ENCODE measurements at regions not wholly inside any gene's neighbourhood (a gene's known extent, or its start where the extent isn't known, plus 50 kb on each side); places are given as distances from the start of the nearest gene placed in this dataset.

GRCh38 chr12:16854465-16854864, 248.5 kb upstream of the LMO3 start:
- H3K4me3 ChIP-seq (ENCODE audit: low read length): no peak overlapping the region
- H3K9me3 ChIP-seq (ENCODE audit: control insufficient read depth, low read length): no peaks in the 10 kb centered on the region
- DNase-seq: no peak
- no peak overlapping the region for H3K27ac ChIP-seq (ENCODE audit: low read length)
- intact Hi-C loops (cut with DNase I): no loop called here
- H3K4me1 ChIP-seq (ENCODE audit: control insufficient read depth, insufficient read depth, low read length): no peaks in the 10 kb centered on the region
- H3K27me3 ChIP-seq (ENCODE audit: control insufficient read depth, insufficient read depth): no peaks in the 10 kb centered on the region
- 54% methylated on average over 1 of the region's 1 CpG for WGBS
- ATAC-seq: no peak

GRCh38 chr12:16849473-16849872, 243.5 kb upstream of the LMO3 start:
- WGBS: 30% methylated on average over 2 of the region's 2 CpGs
- Histone ChIP-seq H3K27me3 (ENCODE audit: control insufficient read depth, insufficient read depth) (no peaks in the 10 kb centered on the region), H3K4me1 (ENCODE audit: control insufficient read depth, insufficient read depth, low read length) (no peaks in the 10 kb centered on the region), H3K27ac (ENCODE audit: low read length) (no peak overlapping the region), H3K9me3 (ENCODE audit: control insufficient read depth, low read length) (no peaks in the 10 kb centered on the region), H3K4me3 (ENCODE audit: low read length) (no peak overlapping the region)
- ATAC-seq (no peak), DNase-seq (no peak)
- intact Hi-C loops (cut with DNase I): no loop called here

GRCh38 chr12:16844875-16845274, 238.9 kb upstream of the LMO3 start:
- no peaks in the 10 kb centered on the region for H3K4me1 ChIP-seq (ENCODE audit: control insufficient read depth, insufficient read depth, low read length)
- DNase-seq (no peak), ATAC-seq (no peak)
- no peak overlapping the region for H3K4me3 ChIP-seq (ENCODE audit: low read length)
- H3K27me3 ChIP-seq (ENCODE audit: control insufficient read depth, insufficient read depth): no peaks in the 10 kb centered on the region
- no peak overlapping the region for H3K27ac ChIP-seq (ENCODE audit: low read length)
- 84% methylated on average over 7 of the region's 7 CpGs for WGBS
- H3K9me3 ChIP-seq (ENCODE audit: control insufficient read depth, low read length): no peaks in the 10 kb centered on the region
- intact Hi-C loops (cut with DNase I): no loop called here

GRCh38 chr12:16833376-16834015, 227.5 kb upstream of the LMO3 start:
- no peak for ATAC-seq
- WGBS: 47% methylated on average over 2 of the region's 2 CpGs

GRCh38 chr12:16828891-16829290, 222.9 kb upstream of the LMO3 start:
- Histone ChIP-seq H3K27me3 (ENCODE audit: control insufficient read depth, insufficient read depth) (no peaks in the 10 kb centered on the region), H3K4me1 (ENCODE audit: control insufficient read depth, insufficient read depth, low read length) (no peaks in the 10 kb centered on the region), H3K27ac (ENCODE audit: low read length) (no peak overlapping the region), H3K4me3 (ENCODE audit: low read length) (no peak overlapping the region), H3K9me3 (ENCODE audit: control insufficient read depth, low read length) (no peaks in the 10 kb centered on the region)
- 49% methylated on average over 2 of the region's 2 CpGs for WGBS
- intact Hi-C loops (cut with DNase I): no loop called here
- DNase-seq (no peak), ATAC-seq (no peak)

More at GRCh38 chr12:16833376-16834015, 227.5 kb upstream of the LMO3 start:
- Histone ChIP-seq H3K27me3 (ENCODE audit: control insufficient read depth, insufficient read depth) (no peaks in the 10 kb centered on the region), H3K4me3 (ENCODE audit: low read length) (no peak overlapping the region), H3K4me1 (ENCODE audit: control insufficient read depth, insufficient read depth, low read length) (no peaks in the 10 kb centered on the region), H3K27ac (ENCODE audit: low read length) (no peak overlapping the region), H3K9me3 (ENCODE audit: control insufficient read depth, low read length) (no peaks in the 10 kb centered on the region)
- no peak for DNase-seq
- intact Hi-C loops (cut with DNase I): no loop called here

GRCh38 chr12:16807731-16808130, 201.8 kb upstream of the LMO3 start:
- 81% methylated on average over 4 of the region's 4 CpGs for WGBS
- no peaks in the 10 kb centered on the region for H3K27me3 ChIP-seq (ENCODE audit: control insufficient read depth, insufficient read depth)
- H3K4me3 ChIP-seq (ENCODE audit: low read length): no peak overlapping the region
- intact Hi-C loops (cut with DNase I): no loop called here
- DNase-seq (no peak), ATAC-seq (no peak)
- H3K27ac ChIP-seq (ENCODE audit: low read length): no peak overlapping the region
- no peaks in the 10 kb centered on the region for H3K4me1 ChIP-seq (ENCODE audit: control insufficient read depth, insufficient read depth, low read length)
- no peaks in the 10 kb centered on the region for H3K9me3 ChIP-seq (ENCODE audit: control insufficient read depth, low read length)

- no peaks in the 10 kb centered on the region for H3K9me3 ChIP-seq (ENCODE audit: control insufficient read depth, low read length)
- H3K4me1 ChIP-seq (ENCODE audit: control insufficient read depth, insufficient read depth, low read length): no peaks in the 10 kb centered on the region
- no peaks in the 10 kb centered on the region for H3K27me3 ChIP-seq (ENCODE audit: control insufficient read depth, insufficient read depth)
- intact Hi-C loops (cut with DNase I): no loop called here
- no peak overlapping the region for H3K27ac ChIP-seq (ENCODE audit: low read length)
- 38% methylated on average over 1 of the region's 1 CpG for WGBS
- ATAC-seq: no peak
- no peak overlapping the region for H3K4me3 ChIP-seq (ENCODE audit: low read length)
- DNase-seq: no peak
Observed at GRCh38 chr12:16796168-16796567, 190.2 kb upstream of the LMO3 start.

- WGBS: 47% methylated on average over 8 of the region's 8 CpGs
- intact Hi-C loops (cut with DNase I): no loop called here
Observed at GRCh38 chr12:16789204-16789790, 183.3 kb upstream of the LMO3 start.

GRCh38 chr12:16788506-16789203, 182.7 kb upstream of the LMO3 start:
- H3K27ac ChIP-seq (ENCODE audit: low read length): no peak overlapping the region
- H3K4me1 ChIP-seq (ENCODE audit: control insufficient read depth, insufficient read depth, low read length): no peaks in the 10 kb centered on the region
- 40% methylated on average over 5 of the region's 5 CpGs for WGBS
- H3K27me3 ChIP-seq (ENCODE audit: control insufficient read depth, insufficient read depth): no peaks in the 10 kb centered on the region
- intact Hi-C loops (cut with DNase I): no loop called here
- H3K9me3 ChIP-seq (ENCODE audit: control insufficient read depth, low read length): no peaks in the 10 kb centered on the region
- no peak for DNase-seq
- no peak overlapping the region for H3K4me3 ChIP-seq (ENCODE audit: low read length)
- ATAC-seq: no peak

More at GRCh38 chr12:16789204-16789790, 183.3 kb upstream of the LMO3 start:
- no peaks in the 10 kb centered on the region for H3K9me3 ChIP-seq (ENCODE audit: control insufficient read depth, low read length)
- no peak overlapping the region for H3K27ac ChIP-seq (ENCODE audit: low read length)
- no peaks in the 10 kb centered on the region for H3K4me1 ChIP-seq (ENCODE audit: control insufficient read depth, insufficient read depth, low read length)
- no peaks in the 10 kb centered on the region for H3K27me3 ChIP-seq (ENCODE audit: control insufficient read depth, insufficient read depth)
- no peak overlapping the region for H3K4me3 ChIP-seq (ENCODE audit: low read length)
- ATAC-seq (no peak), DNase-seq (no peak)

GRCh38 chr12:16785953-16786352, 180.0 kb upstream of the LMO3 start:
- no peaks in the 10 kb centered on the region for H3K27me3 ChIP-seq (ENCODE audit: control insufficient read depth, insufficient read depth)
- H3K27ac ChIP-seq (ENCODE audit: low read length): no peak overlapping the region
- intact Hi-C loops (cut with DNase I): no loop called here
- H3K4me3 ChIP-seq (ENCODE audit: low read length): no peak overlapping the region
- H3K4me1 ChIP-seq (ENCODE audit: control insufficient read depth, insufficient read depth, low read length): no peaks in the 10 kb centered on the region
- ATAC-seq (no peak), DNase-seq (no peak)
- no peaks in the 10 kb centered on the region for H3K9me3 ChIP-seq (ENCODE audit: control insufficient read depth, low read length)
- WGBS: 52% methylated on average over 2 of the region's 2 CpGs

- no peaks in the 10 kb centered on the region for H3K4me1 ChIP-seq (ENCODE audit: control insufficient read depth, insufficient read depth, low read length)
- H3K4me3 ChIP-seq (ENCODE audit: low read length): no peak overlapping the region
- H3K27me3 ChIP-seq (ENCODE audit: control insufficient read depth, insufficient read depth): no peaks in the 10 kb centered on the region
- intact Hi-C loops (cut with DNase I): no loop called here
- no peak overlapping the region for H3K27ac ChIP-seq (ENCODE audit: low read length)
- no peak for ATAC-seq
- no peaks in the 10 kb centered on the region for H3K9me3 ChIP-seq (ENCODE audit: control insufficient read depth, low read length)
- 7% methylated on average over 1 of the region's 1 CpG for WGBS
- no peak for DNase-seq
Observed at GRCh38 chr12:16785524-16785923, 179.6 kb upstream of the LMO3 start.

All from right cardiac atrium (tissue), 5 donors.